ENCODE measurements at regions not wholly inside any gene's neighbourhood (a gene's known extent, or its start where the extent isn't known, plus 50 kb on each side); places are given as distances from the start of the nearest gene placed in this dataset.

- ATAC-seq: no peak
These were observed 129.1 kb downstream of the DDX1 start for GRCh38 chr2:15720561-15721307.

DNA sequence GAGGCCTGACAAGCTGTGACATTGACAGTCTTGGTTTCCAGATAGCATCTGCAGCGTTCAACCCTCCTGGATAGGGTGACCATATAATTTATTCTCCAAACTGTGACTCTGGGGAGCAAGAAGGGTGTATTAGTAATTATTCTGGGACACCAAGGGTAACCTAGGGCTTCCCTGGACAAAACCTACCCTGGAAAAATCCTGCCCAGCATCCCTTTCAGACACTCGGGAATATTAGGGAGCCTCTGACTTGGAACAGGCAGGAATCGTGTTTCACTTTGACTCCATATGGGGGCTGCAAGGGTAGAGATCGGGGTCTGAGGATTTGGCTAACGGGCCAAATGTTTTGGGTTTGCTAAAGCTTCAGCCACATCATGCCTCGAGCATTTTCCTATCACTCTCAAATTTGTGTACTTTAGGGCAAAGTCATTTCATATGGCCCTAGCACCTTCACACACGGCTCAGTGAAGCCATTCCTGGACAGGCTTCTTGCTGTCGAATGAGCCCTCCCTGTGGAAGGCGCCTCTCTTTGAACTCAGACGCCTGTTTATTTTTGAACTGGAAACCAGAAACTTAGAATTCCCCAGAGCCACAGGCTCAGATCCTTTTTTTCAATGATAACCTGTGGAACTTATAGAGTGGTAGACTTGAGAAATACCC is 129.9 kb downstream of the DDX1 start:
- no peak for ATAC-seq

GRCh38 chr2:15722980-15723379 is 131.3 kb downstream of the DDX1 start:
- ATAC-seq: no peak

- ATAC-seq: no peak
These were observed 132.6 kb downstream of the DDX1 start for GRCh38 chr2:15724235-15724634.

- ATAC-seq: no peak
These were observed 133.6 kb downstream of the DDX1 start for GRCh38 chr2:15725101-15725781.

GRCh38 chr2:15725782-15726112 is 134.1 kb downstream of the DDX1 start:
- ATAC-seq: no peak

GRCh38 chr2:15726321-15727057 is 134.8 kb downstream of the DDX1 start:
- no peak for ATAC-seq

GRCh38 chr2:15727396-15728244 is 136.0 kb downstream of the DDX1 start:
- ATAC-seq: no peak

DNA sequence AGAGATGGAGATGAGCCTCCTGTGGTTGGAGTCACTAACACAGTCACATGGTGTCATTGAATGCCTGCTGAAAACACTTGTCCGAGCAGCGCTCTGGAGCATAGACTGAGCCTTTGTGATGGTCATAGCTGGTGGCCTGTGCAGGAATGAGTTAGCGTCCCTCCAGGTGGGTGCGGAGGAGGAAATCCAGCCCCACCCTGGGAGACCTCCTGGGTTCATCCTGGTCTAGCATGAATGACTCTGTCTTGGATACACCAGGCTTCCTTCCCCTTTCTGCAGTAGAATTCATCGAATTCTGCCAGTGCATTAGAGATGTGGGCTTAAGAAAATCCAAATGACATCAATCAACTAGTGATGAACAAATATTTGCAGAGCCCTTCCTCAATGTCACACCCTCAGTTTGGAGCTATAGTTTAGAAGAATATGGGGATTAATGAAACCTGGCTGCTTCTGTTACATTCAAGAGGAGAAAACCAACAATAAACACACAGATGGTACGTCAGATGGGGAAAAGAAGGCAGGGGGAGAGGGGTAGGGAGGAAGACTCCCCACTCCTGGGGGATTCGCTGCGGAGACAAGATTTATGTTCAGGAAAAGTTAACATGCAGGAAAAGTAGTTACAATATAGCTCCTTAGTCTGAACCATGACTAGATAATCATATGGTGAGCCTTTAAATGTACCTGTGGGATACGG is 136.7 kb downstream of the DDX1 start:
- ATAC-seq: no peak

GRCh38 chr2:15729001-15729400 is 137.3 kb downstream of the DDX1 start:
- no peak for ATAC-seq

DNA sequence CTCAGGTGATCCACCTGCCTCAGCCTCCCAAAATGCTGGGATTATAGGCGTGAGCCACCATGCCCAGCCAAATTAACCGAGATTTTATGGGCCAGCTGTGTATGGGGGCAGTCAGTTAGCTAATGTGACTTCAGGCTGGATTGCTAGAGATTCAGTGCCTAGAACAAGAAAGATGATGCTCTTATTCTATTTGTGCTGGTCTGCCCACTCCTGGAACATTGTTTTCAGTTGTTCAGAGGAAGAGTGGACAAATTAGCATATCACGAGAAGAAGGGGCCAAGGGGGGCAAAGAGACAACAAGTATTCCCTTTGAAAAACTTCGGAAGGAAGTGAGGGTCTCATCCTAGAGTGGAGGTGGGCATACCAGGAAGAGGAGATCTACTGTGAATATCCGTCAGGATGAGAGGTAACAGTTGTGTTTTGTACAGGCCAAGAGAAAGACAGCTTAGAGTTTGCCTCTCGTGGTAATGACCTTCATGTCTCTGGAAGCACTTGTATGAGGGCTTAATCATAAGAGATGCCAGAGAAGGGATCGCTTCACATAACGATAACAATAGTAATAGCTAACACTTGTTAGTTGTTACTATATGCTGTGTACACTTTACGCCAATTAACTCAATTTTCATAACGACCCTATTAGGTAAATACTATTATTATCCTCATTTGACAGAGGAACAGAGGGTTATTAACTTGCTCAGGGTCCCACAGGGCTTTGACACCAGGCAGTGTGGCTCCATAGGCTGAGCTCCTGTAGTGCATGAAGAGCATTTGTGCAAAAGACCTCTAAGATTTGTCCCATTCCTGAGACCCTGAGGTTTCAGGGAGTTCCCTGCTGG is 138.3 kb downstream of the DDX1 start:
- ATAC-seq: no peak

GRCh38 chr2:15730545-15731212 is 139.0 kb downstream of the DDX1 start:
- peak; percentile 76 for ATAC-seq

DNA sequence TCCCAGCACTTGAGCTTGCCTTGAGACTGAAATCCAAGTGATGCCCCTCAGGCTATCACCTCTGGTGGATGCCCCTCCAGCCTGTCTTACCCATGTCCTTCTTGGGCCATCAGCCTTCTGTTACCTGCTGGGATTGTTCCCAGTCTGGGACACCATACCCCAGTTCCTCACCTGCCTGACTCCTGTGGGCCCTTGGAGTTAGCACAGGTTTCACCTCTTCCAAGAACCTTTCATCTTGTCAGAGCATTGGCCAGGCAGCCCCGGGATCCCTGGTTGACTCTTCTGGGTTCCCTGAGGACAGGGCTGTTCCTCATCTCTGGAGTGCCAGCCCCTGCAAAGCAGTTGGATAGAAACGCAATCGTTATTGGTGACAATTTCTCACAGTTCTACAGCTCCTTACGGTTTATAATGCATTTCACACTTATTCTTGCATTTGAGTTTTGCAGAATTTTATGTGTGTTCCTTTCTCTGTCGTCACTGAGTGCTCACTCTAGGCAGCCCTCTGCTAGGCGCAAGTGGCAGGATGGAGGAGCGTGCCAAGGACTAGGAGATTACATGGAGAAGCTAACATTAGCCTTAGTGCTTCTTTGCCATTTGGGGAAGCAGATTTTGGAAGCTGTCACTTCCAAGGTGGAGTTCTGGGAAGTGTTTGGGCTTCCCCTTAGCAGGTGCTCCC is 139.7 kb downstream of the DDX1 start:
- no peak for ATAC-seq

GRCh38 chr2:15731889-15732271 is 140.2 kb downstream of the DDX1 start:
- ATAC-seq: no peak

- ATAC-seq: no peak
These were observed 140.8 kb downstream of the DDX1 start for GRCh38 chr2:15732341-15733077.

- no peak for ATAC-seq
These were observed 142.4 kb downstream of the DDX1 start for GRCh38 chr2:15733867-15734673.

- ATAC-seq: no peak
These were observed 143.2 kb downstream of the DDX1 start for GRCh38 chr2:15734674-15735483.
